ENCODE measurements at regions not wholly inside any gene's neighbourhood (a gene's known extent, or its start where the extent isn't known, plus 50 kb on each side); places are given as distances from the start of the nearest gene placed in this dataset.

DNA sequence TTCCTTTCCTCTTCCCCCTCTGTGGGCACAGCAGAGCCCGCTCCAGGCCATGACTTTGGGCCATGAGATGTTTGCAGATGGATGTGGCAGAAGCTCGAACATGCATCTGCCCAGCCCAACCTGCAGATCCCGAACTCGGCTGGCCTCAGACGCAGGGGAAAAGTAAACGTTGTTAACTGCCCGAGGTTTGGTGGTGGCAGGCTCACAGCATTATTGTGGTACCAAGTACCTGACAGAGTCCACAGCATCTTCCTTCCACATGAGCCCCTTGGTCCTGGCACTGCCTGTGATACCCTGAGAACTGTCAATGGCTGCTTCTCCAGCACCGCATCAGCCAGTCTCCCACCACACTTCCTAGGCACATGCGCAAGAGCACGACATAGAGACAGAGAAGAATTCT, 424.3 kb downstream of the OCA2 start:
- Histone ChIP-seq H3K27ac (no peak overlapping the region), H3K9me3 (no peaks in the 10 kb centered on the region), H3K36me3 (no peaks in the 10 kb centered on the region), H3K4me3 (no peak overlapping the region), H3K4me1 (replicated peaks) (no peaks in the 10 kb centered on the region), H3K27me3 (replicated peaks; ENCODE audit: insufficient read depth) (no peaks in the 10 kb centered on the region)
- no peak for DNase-seq (ENCODE audit: low spot score)
- TF ChIP-seq POLR2A (IDR thresholded peaks at IDR 0.05) (no peak), POLR2AphosphoS5 (IDR thresholded peaks at IDR 0.05) (no peak)
- TF ChIP-seq, protein P1, sequence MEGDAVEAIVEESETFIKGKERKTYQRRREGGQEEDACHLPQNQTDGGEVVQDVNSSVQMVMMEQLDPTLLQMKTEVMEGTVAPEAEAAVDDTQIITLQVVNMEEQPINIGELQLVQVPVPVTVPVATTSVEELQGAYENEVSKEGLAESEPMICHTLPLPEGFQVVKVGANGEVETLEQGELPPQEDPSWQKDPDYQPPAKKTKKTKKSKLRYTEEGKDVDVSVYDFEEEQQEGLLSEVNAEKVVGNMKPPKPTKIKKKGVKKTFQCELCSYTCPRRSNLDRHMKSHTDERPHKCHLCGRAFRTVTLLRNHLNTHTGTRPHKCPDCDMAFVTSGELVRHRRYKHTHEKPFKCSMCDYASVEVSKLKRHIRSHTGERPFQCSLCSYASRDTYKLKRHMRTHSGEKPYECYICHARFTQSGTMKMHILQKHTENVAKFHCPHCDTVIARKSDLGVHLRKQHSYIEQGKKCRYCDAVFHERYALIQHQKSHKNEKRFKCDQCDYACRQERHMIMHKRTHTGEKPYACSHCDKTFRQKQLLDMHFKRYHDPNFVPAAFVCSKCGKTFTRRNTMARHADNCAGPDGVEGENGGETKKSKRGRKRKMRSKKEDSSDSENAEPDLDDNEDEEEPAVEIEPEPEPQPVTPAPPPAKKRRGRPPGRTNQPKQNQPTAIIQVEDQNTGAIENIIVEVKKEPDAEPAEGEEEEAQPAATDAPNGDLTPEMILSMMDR (IDR thresholded peaks at IDR 0.05) = no peak
- 76% methylated on average over 10 of the region's 10 CpGs for WGBS
- intact Hi-C loops (cut with DNase I) = no loop called here

- intact Hi-C loops (cut with DNase I) = no loop called here
- H3K27ac ChIP-seq = no peak overlapping the region
- H3K4me1 ChIP-seq (replicated peaks) = no peaks in the 10 kb centered on the region
- H3K9me3 ChIP-seq = no peaks in the 10 kb centered on the region
- DNase-seq (ENCODE audit: low spot score) = no peak
- no peaks in the 10 kb centered on the region for H3K36me3 ChIP-seq
- no peak overlapping the region for H3K4me3 ChIP-seq
- TF ChIP-seq POLR2A (IDR thresholded peaks at IDR 0.05) (no peak), POLR2AphosphoS5 (IDR thresholded peaks at IDR 0.05) (no peak)
- TF ChIP-seq, protein P1 (IDR thresholded peaks at IDR 0.05) = no peak
- no peaks in the 10 kb centered on the region for H3K27me3 ChIP-seq (replicated peaks; ENCODE audit: insufficient read depth)
- WGBS = 94% methylated on average over 15 of the region's 15 CpGs
Observed at GRCh38 chr15:27673766-27674445, 425.2 kb downstream of the OCA2 start.

GRCh38 chr15:27672537-27672936, 426.6 kb downstream of the OCA2 start:
- DNase-seq (ENCODE audit: low spot score) = no peak
- Histone ChIP-seq H3K4me3 (no peak overlapping the region), H3K27ac (no peak overlapping the region), H3K4me1 (replicated peaks) (no peaks in the 10 kb centered on the region), H3K27me3 (replicated peaks; ENCODE audit: insufficient read depth) (no peaks in the 10 kb centered on the region), H3K36me3 (no peaks in the 10 kb centered on the region), H3K9me3 (no peaks in the 10 kb centered on the region)
- TF ChIP-seq, protein P1 (IDR thresholded peaks at IDR 0.05) = no peak
- no peak for TF ChIP-seq POLR2AphosphoS5 (IDR thresholded peaks at IDR 0.05)
- 95% methylated on average over 8 of the region's 8 CpGs for WGBS
- intact Hi-C loops (cut with DNase I) = no loop called here

DNA sequence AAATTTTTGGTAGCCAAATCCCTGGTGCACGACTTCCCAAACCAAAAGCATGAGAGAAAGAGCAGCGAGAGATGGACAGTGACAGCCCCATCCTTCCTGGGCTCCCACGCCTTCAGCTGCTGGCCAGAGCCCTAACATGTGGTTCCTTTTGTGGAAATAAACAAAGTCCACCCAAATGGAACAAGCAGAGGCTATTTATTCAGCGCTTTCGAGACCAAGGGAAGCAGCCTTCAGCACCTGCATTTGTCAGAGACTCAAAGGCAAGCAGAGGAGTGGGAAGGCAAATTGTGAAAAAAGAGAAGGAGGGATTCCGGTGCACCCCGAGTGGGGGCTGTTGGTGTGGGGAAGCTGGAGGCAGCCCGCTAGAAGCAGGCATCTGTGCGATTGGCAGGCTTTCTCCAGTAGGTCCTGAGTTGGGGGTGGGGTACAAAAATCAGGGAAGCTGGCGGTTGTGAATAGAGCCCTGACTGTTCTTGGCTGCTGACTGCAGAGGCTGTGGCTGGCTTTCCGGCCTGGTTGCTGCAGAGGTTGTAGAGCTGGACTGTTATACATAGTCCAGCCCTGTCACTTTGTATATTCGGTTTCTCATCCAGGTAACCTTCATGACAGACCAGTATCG, 427.2 kb downstream of the OCA2 start:
- no peak for TF ChIP-seq POLR2A (IDR thresholded peaks at IDR 0.05)
- TF ChIP-seq, protein P1 (IDR thresholded peaks at IDR 0.05) = no peak
- peak; percentile 13 for TF ChIP-seq POLR2AphosphoS5 (IDR thresholded peaks at IDR 0.05)
- no peak for DNase-seq (ENCODE audit: low spot score)
- Histone ChIP-seq H3K4me1 (replicated peaks) (no peaks in the 10 kb centered on the region), H3K9me3 (no peaks in the 10 kb centered on the region), H3K36me3 (no peaks in the 10 kb centered on the region), H3K27me3 (replicated peaks; ENCODE audit: insufficient read depth) (no peaks in the 10 kb centered on the region), H3K27ac (no peak overlapping the region), H3K4me3 (no peak overlapping the region)
- intact Hi-C loops (cut with DNase I) = no loop called here
- WGBS = 68% methylated on average over 13 of the region's 13 CpGs

Measured in prostate gland (tissue), 2 donors.